ENCODE measurements at regions not wholly inside any gene's neighbourhood (a gene's known extent, or its start where the extent isn't known, plus 50 kb on each side); places are given as distances from the start of the nearest gene placed in this dataset.

DNA sequence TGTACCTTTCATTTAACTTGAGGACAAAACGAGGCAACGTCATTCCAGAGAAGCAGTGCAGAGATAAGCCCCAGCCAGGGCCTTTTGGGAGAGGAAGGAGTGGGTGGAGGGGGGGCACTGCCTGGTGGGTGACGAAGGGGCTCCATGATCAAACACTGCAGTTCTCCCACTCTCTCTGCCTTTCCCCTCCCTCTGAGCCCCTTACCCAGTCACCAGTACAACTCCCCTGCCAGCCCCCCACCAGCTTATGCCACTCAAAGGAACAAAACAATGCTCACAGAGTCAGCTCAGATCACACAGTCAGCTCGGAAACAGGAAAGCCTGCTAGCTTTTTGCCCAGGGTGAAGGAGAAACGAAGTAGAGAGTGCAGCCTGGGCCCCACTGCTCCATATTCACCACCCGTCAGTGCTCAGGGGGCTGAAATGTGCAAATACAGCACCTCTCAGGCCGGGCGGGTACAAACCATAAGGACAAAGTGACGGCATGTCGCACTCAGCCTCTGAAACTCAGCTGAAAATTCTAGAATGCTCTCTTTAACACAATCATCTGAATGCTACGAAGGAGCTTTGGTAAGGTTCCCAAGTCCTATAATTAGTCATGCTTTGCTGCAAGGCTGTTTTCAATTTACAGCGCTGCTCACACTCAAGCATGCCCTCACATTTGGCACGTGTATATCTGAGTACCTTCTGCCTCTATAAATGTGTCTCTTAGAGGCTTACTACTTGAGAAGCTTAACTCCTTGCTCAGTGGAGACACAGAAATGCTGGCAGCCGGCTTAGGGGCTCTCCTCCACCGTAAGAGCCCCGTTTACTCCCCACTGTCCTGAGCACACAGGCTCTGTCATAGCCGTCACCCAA is 65.8 kb upstream of the RAB4A start:
- TF ChIP-seq CTCF (conservative IDR thresholded peaks at IDR 0.05; ENCODE audit: low read depth in 2 of 2) (no peak), ZNF331 (CRISPR knock-in tag; IDR thresholded peaks at IDR 0.05; ENCODE audit: low read depth) (no peak), POLR2AphosphoS5 (IDR thresholded peaks at IDR 0.05; ENCODE audit: low read depth) (no peak), EZH2 (IDR thresholded peaks at IDR 0.05; ENCODE audit: low read depth, unreplicated experiment) (no peak), REST (IDR thresholded peaks at IDR 0.05; ENCODE audit: unreplicated experiment) (no peak), EZH2phosphoT487 (IDR thresholded peaks at IDR 0.05; ENCODE audit: unreplicated experiment) (no peak), NANOG (IDR thresholded peaks at IDR 0.05; ENCODE audit: borderline replicate concordance) (no peak), JUNB (IDR thresholded peaks at IDR 0.05; ENCODE audit: unreplicated experiment) (no peak)

All from GM23338 (cell line).